HEK293 (cell line): ENCODE measurements at regions not wholly inside any gene's neighbourhood (a gene's known extent, or its start where the extent isn't known, plus 50 kb on each side); places are given as distances from the start of the nearest gene placed in this dataset.

ENCODE experiments used
- CTCF ChIA-PET: fragments of 350-600 bp; formaldehyde crosslinking; extraction: SDS; loops from one replicate; lab custom pipeline; 2021; ENCODE audit warnings: antibody characterized with exemption; lab: Yijun Ruan, JAX
- POLR2A ChIA-PET: fragments of 300-600 bp; formaldehyde crosslinking; extraction: SDS; loops from one replicate; lab custom pipeline; 2020; ENCODE audit warnings: antibody characterized with exemption, inconsistent platforms; lab: Yijun Ruan, JAX
- H3K27ac ChIP-seq: fragments of 200-500 bp; sonication (Bioruptor generic); 2 replicates; pipeline ENCODE4 v1.5.1; 2014; ENCODE audit warnings: low read depth, low read length, control low read depth, inconsistent platforms; ENCODE audit errors: extremely low read depth
- H3K36me3 ChIP-seq, 2 experiments: fragments of 200-500 bp in 1 of 2; sonication (Bioruptor generic) in 1 of 2; 1 replicate in 1 of 2; 2 replicates in 1 of 2; pipeline ENCODE4 v1.5.1; 2014 to 2017; ENCODE audit warnings: inconsistent platforms in 2 of 2, low read length in 2 of 2; ENCODE audit not compliant: control insufficient read depth in 2 of 2, insufficient read depth in 1 of 2
- H3K4me1 ChIP-seq: fragments of 200-500 bp; sonication (Bioruptor generic); 2 replicates; pipeline ENCODE4 v1.5.1; 2014; ENCODE audit warnings: mild to moderate bottlenecking, low read length, inconsistent platforms; ENCODE audit not compliant: control insufficient read depth, insufficient read depth
- H3K4me3 ChIP-seq: 2 replicates; pipeline ENCODE4 v1.5.1; 2011; ENCODE audit warnings: low read depth, mild to moderate bottlenecking, control low read depth, low read length, moderate library complexity
- H3K9me3 ChIP-seq: fragments of 200-500 bp; sonication (Bioruptor generic); 2 replicates; pipeline ENCODE4 v1.5.1; 2014; ENCODE audit warnings: low read depth, low read length, inconsistent platforms; ENCODE audit not compliant: control insufficient read depth, insufficient read depth
- GFI1B ChIP-seq: fragments of 450-650 bp; formaldehyde crosslinking; IDR thresholded peaks from 2 replicates; pipeline ENCODE4 v1.5.1; 2016; ENCODE audit warnings: missing biosample characterization, missing genetic modification characterization
- GLI4 ChIP-seq: fragments of 450-650 bp; formaldehyde crosslinking; IDR thresholded peaks from 2 replicates; pipeline ENCODE4 v1.5.1; 2016; ENCODE audit warnings: missing biosample characterization, missing genetic modification characterization
- IKZF3 ChIP-seq: fragments of 450-650 bp; IDR thresholded peaks from 2 replicates; pipeline ENCODE4 v1.5.0; 2018; ENCODE audit warnings: missing biosample characterization, mild to moderate bottlenecking, missing genetic modification characterization, moderate library complexity
- MEIS1 ChIP-seq: sonication (generic); formaldehyde crosslinking; IDR thresholded peaks from 2 replicates; pipeline ENCODE4 v1.8.1; 2022; ENCODE audit warnings: missing genetic modification reagents, mild to moderate bottlenecking, borderline replicate concordance
- SP3 ChIP-seq: fragments of 450-650 bp; formaldehyde crosslinking; IDR thresholded peaks from 2 replicates; pipeline ENCODE4 v1.5.1; 2016; ENCODE audit warnings: missing biosample characterization, missing genetic modification characterization
- TCF7L2 ChIP-seq: IDR thresholded peaks from 2 replicates; pipeline ENCODE4 v1.6.1; 2011; ENCODE audit warnings: low read depth, mild to moderate bottlenecking, inconsistent platforms, low read length, moderate library complexity, borderline replicate concordance
- ZBTB8A ChIP-seq: fragments of 450-650 bp; formaldehyde crosslinking; IDR thresholded peaks from 2 replicates; pipeline ENCODE4 v1.5.1; 2016; ENCODE audit warnings: missing biosample characterization, missing genetic modification characterization
- ZFHX2 ChIP-seq: fragments of 450-650 bp; formaldehyde crosslinking; conservative IDR thresholded peaks from 2 replicates; pipeline ENCODE4 v1.5.1; 2016; ENCODE audit warnings: missing biosample characterization, missing genetic modification characterization
- ZNF146 ChIP-seq: fragments of 450-650 bp; formaldehyde crosslinking; IDR thresholded peaks from 2 replicates; pipeline ENCODE4 v1.5.1; 2016; ENCODE audit warnings: missing biosample characterization, missing genetic modification characterization
- ZNF169 ChIP-seq: fragments of 450-650 bp; formaldehyde crosslinking; IDR thresholded peaks from 2 replicates; pipeline ENCODE4 v1.5.1; 2016; ENCODE audit warnings: missing biosample characterization, missing genetic modification characterization
- ZNF175 ChIP-seq: fragments of 450-650 bp; formaldehyde crosslinking; IDR thresholded peaks from 2 replicates; pipeline ENCODE4 v1.5.1; 2016; ENCODE audit warnings: missing biosample characterization, missing genetic modification characterization
- ZNF202 ChIP-seq: fragments of 450-650 bp; formaldehyde crosslinking; IDR thresholded peaks from 2 replicates; pipeline ENCODE4 v1.5.1; 2016; ENCODE audit warnings: missing biosample characterization, missing genetic modification characterization, borderline replicate concordance
- ZNF24 ChIP-seq: fragments of 450-650 bp; formaldehyde crosslinking; IDR thresholded peaks from 2 replicates; pipeline ENCODE4 v1.5.1; 2016; ENCODE audit warnings: missing biosample characterization, missing genetic modification characterization
- ZNF335 ChIP-seq: fragments of 450-650 bp; formaldehyde crosslinking; conservative IDR thresholded peaks from 2 replicates; pipeline ENCODE4 v1.5.1; 2016; ENCODE audit warnings: missing biosample characterization, missing genetic modification characterization
- ZNF350 ChIP-seq: fragments of 450-650 bp; formaldehyde crosslinking; IDR thresholded peaks from 2 replicates; pipeline ENCODE4 v1.5.0; 2017; ENCODE audit warnings: missing biosample characterization, mild to moderate bottlenecking, missing genetic modification characterization
- ZNF366 ChIP-seq: fragments of 450-650 bp; formaldehyde crosslinking; conservative IDR thresholded peaks from 2 replicates; pipeline ENCODE4 v1.5.1; 2016; ENCODE audit warnings: missing biosample characterization, missing genetic modification characterization
- ZNF416 ChIP-seq: fragments of 450-650 bp; formaldehyde crosslinking; IDR thresholded peaks from 2 replicates; pipeline ENCODE4 v1.5.1; 2016; ENCODE audit warnings: missing biosample characterization, missing genetic modification characterization
- ZNF433 ChIP-seq: fragments of 450-650 bp; formaldehyde crosslinking; IDR thresholded peaks from 2 replicates; pipeline ENCODE4 v1.5.1; 2016; ENCODE audit warnings: missing biosample characterization, missing genetic modification characterization, low read depth
- ZNF510 ChIP-seq: fragments of 450-650 bp; formaldehyde crosslinking; IDR thresholded peaks from 2 replicates; pipeline ENCODE4 v1.5.1; 2018; ENCODE audit warnings: mild to moderate bottlenecking, missing genetic modification characterization, missing biosample characterization; ENCODE audit not compliant: insufficient replicate concordance
- ZNF514 ChIP-seq: fragments of 450-650 bp; formaldehyde crosslinking; IDR thresholded peaks from 2 replicates; pipeline ENCODE4 v1.5.1; 2016; ENCODE audit warnings: missing biosample characterization, missing genetic modification characterization
- ZNF530 ChIP-seq: fragments of 450-650 bp; formaldehyde crosslinking; IDR thresholded peaks from 2 replicates; pipeline ENCODE4 v1.5.1; 2016; ENCODE audit warnings: low read depth, missing biosample characterization, missing genetic modification characterization
- ZNF544 ChIP-seq: fragments of 450-650 bp; formaldehyde crosslinking; IDR thresholded peaks from 2 replicates; pipeline ENCODE4 v1.5.0; 2017; ENCODE audit warnings: missing biosample characterization, missing genetic modification characterization
- ZNF560 ChIP-seq: fragments of 450-650 bp; formaldehyde crosslinking; IDR thresholded peaks from 2 replicates; pipeline ENCODE4 v1.5.1; 2017; ENCODE audit warnings: missing biosample characterization, missing genetic modification characterization, borderline replicate concordance
- ZNF561 ChIP-seq: fragments of 450-650 bp; IDR thresholded peaks from 2 replicates; pipeline ENCODE4 v1.5.1; 2018; ENCODE audit warnings: missing biosample characterization, missing genetic modification characterization, borderline replicate concordance
- ZNF624 ChIP-seq: fragments of 450-650 bp; formaldehyde crosslinking; IDR thresholded peaks from 2 replicates; pipeline ENCODE4 v1.5.1; 2017; ENCODE audit warnings: missing biosample characterization, missing genetic modification characterization
- ZNF747 ChIP-seq: fragments of 450-650 bp; formaldehyde crosslinking; IDR thresholded peaks from 2 replicates; pipeline ENCODE4 v1.5.1; 2016; ENCODE audit warnings: missing biosample characterization, missing genetic modification characterization
- ZNF776 ChIP-seq: fragments of 450-650 bp; formaldehyde crosslinking; IDR thresholded peaks from 2 replicates; pipeline ENCODE4 v1.5.0; 2017; ENCODE audit warnings: missing biosample characterization, missing genetic modification characterization, borderline replicate concordance
- ZNF843 ChIP-seq: fragments of 450-650 bp; formaldehyde crosslinking; IDR thresholded peaks from 2 replicates; pipeline ENCODE4 v1.5.1; 2016; ENCODE audit warnings: missing biosample characterization, missing genetic modification characterization
- TF ChIP-seq, protein P1 (sequence below): fragments of 450-650 bp; formaldehyde crosslinking; IDR thresholded peaks from 2 replicates; pipeline ENCODE4 v1.5.1; 2016; ENCODE audit warnings: missing biosample characterization, missing genetic modification characterization
- TF ChIP-seq, protein P2 (sequence below): fragments of 450-650 bp; formaldehyde crosslinking; IDR thresholded peaks from 2 replicates; pipeline ENCODE4 v1.5.1; 2017; ENCODE audit warnings: missing biosample characterization, missing genetic modification characterization
- TF ChIP-seq, protein P3 (sequence below): fragments of 450-650 bp; formaldehyde crosslinking; IDR thresholded peaks from 2 replicates; pipeline ENCODE4 v1.5.1; 2016; ENCODE audit warnings: missing biosample characterization, missing genetic modification characterization
- TF ChIP-seq, protein P4 (sequence below): fragments of 450-650 bp; formaldehyde crosslinking; IDR thresholded peaks from 2 replicates; pipeline ENCODE4 v1.5.1; 2016; ENCODE audit warnings: missing biosample characterization, missing genetic modification characterization, borderline replicate concordance

DNA sequence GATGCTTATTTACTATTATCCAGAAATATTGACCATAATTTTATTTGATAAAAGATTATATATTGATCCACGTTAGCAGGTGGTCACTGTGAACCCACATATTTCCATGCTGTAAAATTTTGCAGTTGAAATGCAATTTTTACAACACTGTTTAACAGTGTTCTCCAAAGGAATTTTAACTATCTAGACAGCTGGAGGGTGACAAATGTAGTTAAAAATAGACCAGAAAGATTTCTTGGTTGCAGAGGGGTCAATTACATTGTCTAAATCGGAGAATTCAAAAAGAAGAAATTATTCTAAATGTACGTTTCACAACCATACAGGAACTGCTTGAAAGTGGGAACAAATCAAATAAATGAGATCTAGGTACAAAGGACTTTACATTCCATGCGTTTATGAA lies 625.2 kb upstream of the NCAM2 start:
- CTCF ChIA-PET = interaction anchor here (0.7 kb wide), 1 partner anchor 68 kb away, joined by 4 read pairs; no protein-coding TSS in a partner anchor
- Histone ChIP-seq H3K4me1 (no peaks in the 10 kb centered on the region), H3K9me3 (no peaks in the 10 kb centered on the region), H3K27ac (no peak overlapping the region)
- TF ChIP-seq, protein P1, sequence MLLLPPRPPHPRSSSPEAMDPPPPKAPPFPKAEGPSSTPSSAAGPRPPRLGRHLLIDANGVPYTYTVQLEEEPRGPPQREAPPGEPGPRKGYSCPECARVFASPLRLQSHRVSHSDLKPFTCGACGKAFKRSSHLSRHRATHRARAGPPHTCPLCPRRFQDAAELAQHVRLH (tag by site-specific recombination) = no peak
- no peak for TF ChIP-seq GFI1B (tag by site-specific recombination)
- TF ChIP-seq ZNF433 (tag by site-specific recombination) = no peak
- no peak for TF ChIP-seq ZNF350 (tag by site-specific recombination)
- TF ChIP-seq ZNF146 (tag by site-specific recombination) = no peak
- TF ChIP-seq ZNF514 (tag by site-specific recombination) = no peak
- TF ChIP-seq ZNF544 (tag by site-specific recombination) = no peak
- no peak for TF ChIP-seq ZNF843 (tag by site-specific recombination)
- TF ChIP-seq, protein P2, sequence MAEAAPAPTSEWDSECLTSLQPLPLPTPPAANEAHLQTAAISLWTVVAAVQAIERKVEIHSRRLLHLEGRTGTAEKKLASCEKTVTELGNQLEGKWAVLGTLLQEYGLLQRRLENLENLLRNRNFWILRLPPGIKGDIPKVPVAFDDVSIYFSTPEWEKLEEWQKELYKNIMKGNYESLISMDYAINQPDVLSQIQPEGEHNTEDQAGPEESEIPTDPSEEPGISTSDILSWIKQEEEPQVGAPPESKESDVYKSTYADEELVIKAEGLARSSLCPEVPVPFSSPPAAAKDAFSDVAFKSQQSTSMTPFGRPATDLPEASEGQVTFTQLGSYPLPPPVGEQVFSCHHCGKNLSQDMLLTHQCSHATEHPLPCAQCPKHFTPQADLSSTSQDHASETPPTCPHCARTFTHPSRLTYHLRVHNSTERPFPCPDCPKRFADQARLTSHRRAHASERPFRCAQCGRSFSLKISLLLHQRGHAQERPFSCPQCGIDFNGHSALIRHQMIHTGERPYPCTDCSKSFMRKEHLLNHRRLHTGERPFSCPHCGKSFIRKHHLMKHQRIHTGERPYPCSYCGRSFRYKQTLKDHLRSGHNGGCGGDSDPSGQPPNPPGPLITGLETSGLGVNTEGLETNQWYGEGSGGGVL (tag by site-specific recombination) = no peak
- TF ChIP-seq, protein P3, sequence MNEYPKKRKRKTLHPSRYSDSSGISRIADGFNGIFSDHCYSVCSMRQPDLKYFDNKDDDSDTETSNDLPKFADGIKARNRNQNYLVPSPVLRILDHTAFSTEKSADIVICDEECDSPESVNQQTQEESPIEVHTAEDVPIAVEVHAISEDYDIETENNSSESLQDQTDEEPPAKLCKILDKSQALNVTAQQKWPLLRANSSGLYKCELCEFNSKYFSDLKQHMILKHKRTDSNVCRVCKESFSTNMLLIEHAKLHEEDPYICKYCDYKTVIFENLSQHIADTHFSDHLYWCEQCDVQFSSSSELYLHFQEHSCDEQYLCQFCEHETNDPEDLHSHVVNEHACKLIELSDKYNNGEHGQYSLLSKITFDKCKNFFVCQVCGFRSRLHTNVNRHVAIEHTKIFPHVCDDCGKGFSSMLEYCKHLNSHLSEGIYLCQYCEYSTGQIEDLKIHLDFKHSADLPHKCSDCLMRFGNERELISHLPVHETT = no peak
- TF ChIP-seq ZNF560 (tag by site-specific recombination) = no peak
- no peak for TF ChIP-seq ZBTB8A (tag by site-specific recombination)
- no peak for TF ChIP-seq ZNF624 (tag by site-specific recombination)
- TF ChIP-seq ZNF530 = no peak
- no peak for TF ChIP-seq ZNF335 (tag by site-specific recombination)
- no peak for TF ChIP-seq MEIS1 (CRISPR knock-in tag)
- TF ChIP-seq ZNF175 (tag by site-specific recombination) = no peak
- no peak for TF ChIP-seq IKZF3 (tag by site-specific recombination)
- TF ChIP-seq ZNF510 (tag by site-specific recombination) = no peak
- TF ChIP-seq, all 188 proteins: peak for 0
- POLR2A ChIA-PET = no interaction called here
- no peaks in the 10 kb centered on the region for H3K36me3 ChIP-seq
- H3K4me3 ChIP-seq = no peak overlapping the region

DNA sequence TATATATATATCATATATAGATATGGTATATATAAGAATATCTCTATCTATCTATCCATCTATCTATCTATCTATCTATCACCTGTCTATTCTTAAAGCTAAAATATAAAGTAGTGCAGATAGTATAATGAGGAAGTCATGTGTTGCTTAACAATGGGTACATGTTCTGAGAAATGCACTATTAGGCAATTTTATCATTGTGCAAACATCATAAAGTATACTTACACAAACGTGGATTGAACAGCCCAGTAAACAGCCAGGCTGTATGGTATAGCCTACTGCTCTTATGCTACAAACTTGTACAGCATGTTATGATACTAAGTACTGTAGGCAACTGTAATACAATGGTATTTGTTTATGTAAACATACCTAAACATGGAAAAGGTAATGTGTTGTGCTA lies 621.0 kb upstream of the NCAM2 start:
- POLR2A ChIA-PET = no interaction called here
- no peaks in the 10 kb centered on the region for H3K36me3 ChIP-seq
- peaks cover 2% of the 10 kb centered on the region; the same call in 1 of the 2 replicates for H3K9me3 ChIP-seq
- H3K4me1 ChIP-seq = no peaks in the 10 kb centered on the region
- H3K27ac ChIP-seq = no peak overlapping the region
- CTCF ChIA-PET = no interaction called here
- no peak overlapping the region for H3K4me3 ChIP-seq
- TF ChIP-seq ZNF366 (tag by site-specific recombination) (no peak), ZNF776 (tag by site-specific recombination) (no peak), ZNF561 (tag by site-specific recombination) (no peak), TCF7L2 (no peak), ZNF24 (tag by site-specific recombination) (no peak), ZFHX2 (tag by site-specific recombination) (no peak), ZNF416 (no peak), GLI4 (tag by site-specific recombination) (no peak), ZNF544 (tag by site-specific recombination) (no peak), IKZF3 (tag by site-specific recombination) (no peak), ZBTB8A (tag by site-specific recombination) (no peak), SP3 (tag by site-specific recombination) (no peak), ZNF747 (tag by site-specific recombination) (no peak), ZNF202 (no peak), ZNF169 (tag by site-specific recombination) (no peak)
- TF ChIP-seq, protein P4, sequence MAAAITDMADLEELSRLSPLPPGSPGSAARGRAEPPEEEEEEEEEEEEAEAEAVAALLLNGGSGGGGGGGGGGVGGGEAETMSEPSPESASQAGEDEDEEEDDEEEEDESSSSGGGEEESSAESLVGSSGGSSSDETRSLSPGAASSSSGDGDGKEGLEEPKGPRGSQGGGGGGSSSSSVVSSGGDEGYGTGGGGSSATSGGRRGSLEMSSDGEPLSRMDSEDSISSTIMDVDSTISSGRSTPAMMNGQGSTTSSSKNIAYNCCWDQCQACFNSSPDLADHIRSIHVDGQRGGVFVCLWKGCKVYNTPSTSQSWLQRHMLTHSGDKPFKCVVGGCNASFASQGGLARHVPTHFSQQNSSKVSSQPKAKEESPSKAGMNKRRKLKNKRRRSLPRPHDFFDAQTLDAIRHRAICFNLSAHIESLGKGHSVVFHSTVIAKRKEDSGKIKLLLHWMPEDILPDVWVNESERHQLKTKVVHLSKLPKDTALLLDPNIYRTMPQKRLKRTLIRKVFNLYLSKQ (tag by site-specific recombination) = no peak
